Thyroid gland (tissue), 4 donors: ENCODE measurements at regions not wholly inside any gene's neighbourhood (a gene's known extent, or its start where the extent isn't known, plus 50 kb on each side); places are given as distances from the start of the nearest gene placed in this dataset.

Source experiments
- DNase-seq, 2 donors: peaks; one replicate each; pipeline ENCODE4 v3.0.0-alpha.2; 2019
- H3K27ac ChIP-seq, 3 donors: fragments of 200-600 bp; sonication (generic); 1 replicate in 2 of 3; 2 replicates in 1 of 3; pipeline ENCODE4 v1.5.1; 2016 to 2019; ENCODE audit warnings: mild to moderate bottlenecking in 1 of 3, moderate library complexity in 1 of 3
- H3K27me3 ChIP-seq: fragments of 200-600 bp; sonication (generic); one replicate; pipeline ENCODE4 v1.5.1; 2019
- H3K36me3 ChIP-seq, 2 donors: fragments of 200-600 bp; sonication (generic); one replicate each; pipeline ENCODE4 v1.5.1; 2016 to 2019
- H3K4me1 ChIP-seq, 2 donors: fragments of 200-600 bp; sonication (generic); one replicate each; pipeline ENCODE4 v1.5.1; 2017 to 2019
- H3K4me3 ChIP-seq, 3 donors: fragments of 200-600 bp; sonication (generic); replicated peaks in 1 of 3; 1 replicate in 2 of 3; 2 replicates in 1 of 3; pipeline ENCODE4 v1.5.1; 2016; ENCODE audit warnings: mild to moderate bottlenecking in 1 of 3
- H3K9me3 ChIP-seq: fragments of 200-600 bp; sonication (generic); one replicate; pipeline ENCODE4 v1.5.1; 2017
- POLR2A ChIP-seq, 2 donors: fragments of 450-650 bp; IDR thresholded peaks; one replicate each; pipeline ENCODE4 v1.6.1; 2017; ENCODE audit warnings: antibody characterized with exemption in 2 of 2, mild to moderate bottlenecking in 2 of 2, moderate library complexity in 1 of 2
- WGBS, 2 donors: methylation state at CpG; one replicate each; pipeline ENCODE4 v1.1.5; 2017; 5-methylcytosine and 5-hydroxymethylcytosine counted together
- intact Hi-C: fragments of 100-400 bp; cut with DNase I; formaldehyde crosslinking; loops from one replicate; pipeline ENCODE4 v1.15.1; 2023
- TF ChIP-seq, protein P1 (sequence below), 6 experiments: fragments of 200-600 bp in 3 of 6; fragments of 450-650 bp in 3 of 6; sonication (generic) in 3 of 6; IDR thresholded peaks; one replicate each; pipeline ENCODE4 v1.5.1; 2016 to 2019; ENCODE audit warnings: antibody characterized with exemption in 6 of 6, mild to moderate bottlenecking in 2 of 6, inconsistent platforms in 1 of 6, moderate library complexity in 1 of 6

DNA sequence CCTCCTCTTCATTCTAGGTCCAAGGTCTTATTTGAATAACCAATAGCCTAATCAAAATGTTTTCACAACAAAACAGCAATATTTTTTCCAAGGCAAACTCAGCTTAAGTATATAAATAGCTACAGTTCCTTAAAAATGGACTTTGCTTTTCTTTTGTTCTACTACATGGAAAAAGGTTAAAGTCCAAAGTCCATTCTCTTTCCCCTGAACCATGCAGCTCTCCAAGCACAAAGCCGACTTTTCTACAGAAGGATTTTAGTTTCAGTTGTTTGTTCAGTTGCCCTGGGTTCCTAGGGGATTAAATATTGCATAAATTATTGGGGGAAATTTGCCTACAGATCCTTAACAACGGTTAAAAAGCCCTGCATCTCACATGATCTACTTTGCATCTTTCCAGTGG lies 677.0 kb upstream of the KLF4 start:
- Histone ChIP-seq H3K4me3 (no peak overlapping the region), H3K27me3 (no peaks in the 10 kb centered on the region), H3K4me1 (no peaks in the 10 kb centered on the region), H3K9me3 (no peaks in the 10 kb centered on the region), H3K27ac (no peak overlapping the region), H3K36me3 (no peaks in the 10 kb centered on the region)
- no peak for DNase-seq
- 72 to 79% methylated on average over 2 of the region's 2 CpGs for WGBS, 2 donors
- intact Hi-C loops = no loop called here
- no peak for TF ChIP-seq POLR2A (IDR thresholded peaks at IDR 0.05)
- TF ChIP-seq, protein P1, sequence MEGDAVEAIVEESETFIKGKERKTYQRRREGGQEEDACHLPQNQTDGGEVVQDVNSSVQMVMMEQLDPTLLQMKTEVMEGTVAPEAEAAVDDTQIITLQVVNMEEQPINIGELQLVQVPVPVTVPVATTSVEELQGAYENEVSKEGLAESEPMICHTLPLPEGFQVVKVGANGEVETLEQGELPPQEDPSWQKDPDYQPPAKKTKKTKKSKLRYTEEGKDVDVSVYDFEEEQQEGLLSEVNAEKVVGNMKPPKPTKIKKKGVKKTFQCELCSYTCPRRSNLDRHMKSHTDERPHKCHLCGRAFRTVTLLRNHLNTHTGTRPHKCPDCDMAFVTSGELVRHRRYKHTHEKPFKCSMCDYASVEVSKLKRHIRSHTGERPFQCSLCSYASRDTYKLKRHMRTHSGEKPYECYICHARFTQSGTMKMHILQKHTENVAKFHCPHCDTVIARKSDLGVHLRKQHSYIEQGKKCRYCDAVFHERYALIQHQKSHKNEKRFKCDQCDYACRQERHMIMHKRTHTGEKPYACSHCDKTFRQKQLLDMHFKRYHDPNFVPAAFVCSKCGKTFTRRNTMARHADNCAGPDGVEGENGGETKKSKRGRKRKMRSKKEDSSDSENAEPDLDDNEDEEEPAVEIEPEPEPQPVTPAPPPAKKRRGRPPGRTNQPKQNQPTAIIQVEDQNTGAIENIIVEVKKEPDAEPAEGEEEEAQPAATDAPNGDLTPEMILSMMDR (IDR thresholded peaks at IDR 0.05) = no peak

DNA sequence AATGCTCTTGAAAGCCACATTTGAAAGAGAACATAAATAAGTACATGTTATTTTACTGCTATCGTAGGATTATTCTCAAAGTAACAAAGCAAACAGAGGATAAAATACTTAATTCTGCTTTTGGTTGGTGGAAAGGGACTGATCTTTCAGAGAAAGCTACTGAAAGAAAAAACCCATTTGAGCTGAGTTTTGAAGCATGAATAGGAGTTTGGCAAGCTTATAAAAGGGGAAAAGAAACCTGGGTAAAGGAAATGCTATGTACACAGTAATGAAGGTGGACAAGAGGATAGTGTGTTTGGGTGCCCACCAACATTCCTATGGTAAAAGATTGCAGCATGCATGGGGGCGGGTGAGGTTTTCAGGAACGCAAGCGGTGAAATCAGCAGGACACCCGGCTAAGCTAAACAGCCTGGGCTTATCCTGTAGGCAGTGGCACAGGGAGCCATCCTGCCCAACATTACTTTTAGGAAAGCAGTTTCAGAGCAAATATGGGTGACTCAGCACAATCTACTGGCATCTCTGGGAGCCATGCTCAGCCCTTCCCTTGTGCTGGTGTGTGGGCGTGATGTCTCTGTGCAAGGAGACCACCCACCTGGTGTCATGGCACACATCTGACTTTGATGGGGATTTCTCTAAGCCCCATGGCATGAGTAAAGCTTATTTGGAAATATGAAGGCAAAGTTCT lies 673.9 kb upstream of the KLF4 start:
- no peak for DNase-seq
- Histone ChIP-seq H3K9me3 (no peaks in the 10 kb centered on the region), H3K27ac (no peak overlapping the region), H3K27me3 (no peaks in the 10 kb centered on the region), H3K4me3 (no peak overlapping the region), H3K36me3 (no peaks in the 10 kb centered on the region), H3K4me1 (no peaks in the 10 kb centered on the region)
- TF ChIP-seq, protein P1 (IDR thresholded peaks at IDR 0.05) = no peak
- no peak for TF ChIP-seq POLR2A (IDR thresholded peaks at IDR 0.05)
- WGBS, 2 donors = 85% methylated on average over 6 of the region's 6 CpGs
- intact Hi-C loops = no loop called here

- DNase-seq = no peak
- Histone ChIP-seq H3K27me3 (no peaks in the 10 kb centered on the region), H3K9me3 (no peaks in the 10 kb centered on the region), H3K36me3 (no peaks in the 10 kb centered on the region), H3K4me3 (no peak overlapping the region), H3K27ac (no peak overlapping the region), H3K4me1 (no peaks in the 10 kb centered on the region)
- 57 to 81% methylated on average over 1 of the region's 1 CpG for WGBS, 2 donors
- intact Hi-C loops = no loop called here
- TF ChIP-seq POLR2A (IDR thresholded peaks at IDR 0.05) = no peak
- TF ChIP-seq, protein P1 (IDR thresholded peaks at IDR 0.05) = no peak
Observed at GRCh38 chr9:108162664-108163063, 673.1 kb upstream of the KLF4 start.

DNA sequence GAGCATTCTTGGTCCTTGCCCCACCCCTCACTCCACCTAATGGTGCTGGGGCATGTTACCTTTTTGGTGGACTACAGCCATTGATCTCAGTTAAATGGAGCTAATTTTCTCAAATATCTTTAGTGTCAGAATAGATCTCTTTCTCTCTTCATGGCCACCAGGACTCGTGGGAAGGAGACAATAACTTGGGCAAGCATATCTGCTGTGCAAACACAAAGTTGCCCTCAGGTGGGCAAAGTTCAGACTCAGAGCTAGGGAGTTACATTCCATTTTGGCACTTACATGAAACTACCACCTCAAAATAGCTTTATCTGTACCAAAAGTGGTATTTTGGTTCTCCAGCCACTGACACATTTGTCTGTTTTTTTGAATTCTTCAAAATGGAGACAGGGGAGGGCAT lies 671.9 kb upstream of the KLF4 start:
- Histone ChIP-seq H3K27ac (no peak overlapping the region), H3K4me1 (no peaks in the 10 kb centered on the region), H3K27me3 (no peaks in the 10 kb centered on the region), H3K36me3 (no peaks in the 10 kb centered on the region), H3K9me3 (no peaks in the 10 kb centered on the region), H3K4me3 (no peak overlapping the region)
- 64 to 74% methylated on average over 1 of the region's 1 CpG for WGBS, 2 donors
- no peak for TF ChIP-seq POLR2A (IDR thresholded peaks at IDR 0.05)
- TF ChIP-seq, protein P1 (IDR thresholded peaks at IDR 0.05) = no peak
- intact Hi-C loops = no loop called here
- DNase-seq = no peak

DNA sequence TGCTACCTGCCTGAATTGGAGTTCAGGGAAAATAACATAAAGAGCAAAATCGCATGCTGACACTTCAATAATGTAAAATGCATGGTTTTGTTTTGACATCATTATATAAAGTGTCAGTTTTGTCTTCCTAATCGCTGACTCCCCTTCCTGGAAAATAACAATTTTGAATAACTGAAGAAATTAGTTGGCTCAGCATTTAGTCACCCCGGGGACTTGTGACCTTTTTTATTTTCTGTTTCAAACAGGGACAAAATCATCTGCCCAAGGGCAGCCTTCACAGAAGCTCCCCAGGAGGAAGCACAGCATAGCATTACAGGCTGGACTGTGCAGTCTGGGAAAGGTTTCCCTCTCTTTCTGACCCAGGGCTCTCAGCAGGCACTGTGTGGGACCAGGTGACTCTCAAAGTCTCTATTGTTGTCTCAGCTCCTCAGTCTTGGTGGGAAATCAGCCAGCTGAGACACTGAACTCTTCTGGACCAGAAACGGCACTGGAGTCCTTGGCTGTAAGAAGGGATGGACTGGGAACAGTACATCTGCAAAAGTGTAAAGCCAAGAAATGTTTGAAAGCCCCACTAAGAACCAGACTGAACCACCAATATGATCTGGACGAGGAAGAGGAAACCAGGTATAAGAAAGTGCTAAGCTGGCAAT lies 671.3 kb upstream of the KLF4 start:
- Histone ChIP-seq H3K36me3 (no peaks in the 10 kb centered on the region), H3K27ac (no peak overlapping the region), H3K9me3 (no peaks in the 10 kb centered on the region), H3K27me3 (no peaks in the 10 kb centered on the region), H3K4me1 (no peaks in the 10 kb centered on the region), H3K4me3 (no peak overlapping the region)
- no peak for DNase-seq
- WGBS, 2 donors = 60 to 62% methylated on average over 5 of the region's 5 CpGs
- TF ChIP-seq POLR2A (IDR thresholded peaks at IDR 0.05) = no peak
- TF ChIP-seq, protein P1 (IDR thresholded peaks at IDR 0.05) = no peak
- intact Hi-C loops = no loop called here
